HG02981 (cell line): ENCODE measurements at regions not wholly inside any gene's neighbourhood (a gene's known extent, or its start where the extent isn't known, plus 50 kb on each side); places are given as distances from the start of the nearest gene placed in this dataset.

Experiments used
- ATAC-seq: cut with Tn5 transposase; IDR thresholded peaks from one replicate; pipeline ENCODE4 v1.9.1; 2021; ENCODE audit warnings: mild to moderate bottlenecking, moderate library complexity; ENCODE audit not compliant: unreplicated experiment

DNA sequence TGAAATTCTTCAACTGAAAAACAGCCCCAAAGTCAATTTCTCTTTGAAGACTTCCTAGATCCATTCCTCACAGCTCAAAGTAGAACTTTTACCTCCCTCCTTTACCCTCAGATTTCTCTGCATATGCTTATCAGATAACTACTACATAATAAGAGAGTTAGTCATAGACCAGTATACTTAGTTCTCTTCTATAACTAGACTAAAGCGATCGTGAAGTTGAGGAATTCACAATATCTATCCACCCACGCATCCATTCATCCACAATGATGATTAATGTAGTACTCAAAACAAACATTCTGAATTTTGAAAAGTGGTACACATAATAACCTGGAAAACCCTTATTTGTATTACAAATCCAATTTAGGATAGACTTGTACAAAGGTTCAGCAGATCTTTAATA, 800.9 kb upstream of the TENM4 start:
- ATAC-seq = no peak

DNA sequence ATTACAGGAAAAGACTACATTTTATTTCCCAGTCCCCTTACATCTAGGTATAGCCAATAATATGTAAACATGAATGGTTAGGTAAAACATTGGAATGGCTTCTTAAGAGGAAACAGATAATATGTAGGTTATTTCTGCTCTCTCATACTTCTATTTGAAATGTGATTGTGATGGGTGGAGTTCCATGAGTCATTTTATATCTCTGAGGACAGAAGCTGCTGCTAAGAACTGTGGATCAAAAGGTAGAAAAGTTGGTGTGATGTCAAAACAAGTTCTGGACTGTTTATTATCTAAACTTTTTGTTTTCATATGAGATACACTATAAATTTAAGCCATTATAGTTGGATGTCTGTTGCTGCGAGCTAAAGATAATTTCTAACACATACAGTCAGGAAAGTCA, 799.4 kb upstream of the TENM4 start:
- no peak for ATAC-seq

DNA sequence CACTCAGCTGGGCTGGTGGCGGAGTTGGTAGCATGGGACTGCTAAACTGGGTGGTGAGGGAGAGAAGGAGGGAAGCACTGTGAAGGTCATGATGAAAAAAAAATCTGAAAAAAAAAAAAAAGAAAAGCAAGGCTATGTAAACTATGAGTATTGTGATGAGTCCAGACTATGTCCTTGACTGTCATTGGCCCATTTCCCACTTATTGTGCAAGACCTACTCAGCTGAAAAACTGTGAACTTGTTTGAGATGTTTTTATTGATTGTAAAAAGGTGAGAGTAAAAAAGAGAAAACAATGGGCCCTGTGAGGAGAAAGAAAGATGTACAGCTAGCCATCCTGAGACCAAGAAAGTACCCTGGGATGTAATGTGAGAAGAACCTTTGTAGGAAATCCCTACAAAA, 798.4 kb upstream of the TENM4 start:
- no peak for ATAC-seq

DNA sequence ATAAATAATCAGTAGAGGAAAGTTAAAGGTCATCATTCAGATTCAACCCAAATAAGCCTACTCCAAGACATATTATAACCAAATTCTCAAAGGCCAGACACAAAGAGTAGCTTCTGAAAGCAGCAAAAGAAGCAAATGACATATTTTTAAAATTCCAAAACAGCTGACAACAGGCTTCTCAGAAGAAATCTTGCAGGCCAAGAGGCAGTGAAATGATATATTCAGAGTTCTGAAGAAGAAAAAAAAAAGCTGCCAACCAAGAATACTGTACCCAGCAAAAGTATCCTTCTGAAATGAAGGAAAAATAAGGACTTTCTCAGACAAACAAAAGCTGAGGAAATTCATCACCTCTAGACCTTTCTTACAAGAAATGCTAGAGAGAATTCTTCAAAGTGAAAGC, 787.1 kb upstream of the TENM4 start:
- ATAC-seq = no peak

DNA sequence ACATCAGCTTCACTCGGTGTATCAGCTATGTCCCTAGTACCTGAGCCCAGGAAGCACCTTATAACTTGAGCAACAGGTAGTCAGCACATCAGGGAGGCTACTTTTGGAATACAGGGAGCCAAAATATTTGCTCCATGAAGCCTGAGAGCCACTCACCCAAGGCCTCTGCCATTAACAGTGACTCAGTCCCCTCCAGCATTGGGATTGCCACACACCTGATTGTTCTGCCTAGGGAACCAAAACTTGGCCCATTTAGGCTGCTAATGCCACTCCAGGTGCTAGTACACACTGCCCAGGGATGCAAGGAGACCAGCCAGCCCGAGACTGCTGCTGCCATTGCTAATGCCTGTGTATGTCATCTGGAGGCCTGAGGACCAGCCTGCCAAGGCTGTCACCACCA, 773.6 kb upstream of the TENM4 start:
- no peak for ATAC-seq

DNA sequence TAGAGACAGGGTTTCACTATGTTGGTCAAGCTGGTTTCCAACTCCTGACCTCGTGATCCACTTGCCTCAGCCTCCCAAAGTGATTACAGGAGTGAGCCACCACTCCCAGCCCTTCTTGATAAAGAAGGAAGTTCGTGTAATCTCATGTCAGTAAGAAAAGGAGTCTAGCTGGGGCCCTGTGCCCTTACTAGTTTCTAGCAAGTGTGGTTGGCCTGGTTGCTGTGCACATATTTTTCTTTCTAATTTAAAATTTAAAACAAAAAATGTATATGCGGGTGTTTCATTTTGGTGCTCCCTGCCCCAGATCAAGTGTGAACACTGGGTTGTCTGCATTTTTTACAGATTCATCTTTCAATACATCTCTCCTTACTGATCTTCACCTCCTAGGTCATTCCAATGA, 770.8 kb upstream of the TENM4 start:
- no peak for ATAC-seq

DNA sequence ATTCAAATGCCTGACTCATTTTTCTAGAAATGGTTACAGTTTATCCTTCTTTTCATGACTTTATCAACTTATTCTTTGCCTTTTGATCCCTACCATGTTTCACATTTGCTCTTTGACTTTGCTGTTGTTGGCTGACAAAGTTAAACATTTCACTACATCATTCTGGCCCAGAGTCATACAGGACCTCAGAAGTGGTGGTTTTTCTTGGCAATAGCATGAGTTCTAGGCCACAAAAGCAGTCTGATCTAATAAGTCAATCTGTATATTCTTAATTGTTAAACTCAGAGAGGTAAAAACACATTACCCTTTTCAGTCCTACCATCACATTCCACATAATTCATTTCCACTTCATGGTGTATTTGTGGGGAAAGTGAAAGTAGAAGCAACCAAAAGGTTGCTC, 763.2 kb upstream of the TENM4 start:
- ATAC-seq = no peak

DNA sequence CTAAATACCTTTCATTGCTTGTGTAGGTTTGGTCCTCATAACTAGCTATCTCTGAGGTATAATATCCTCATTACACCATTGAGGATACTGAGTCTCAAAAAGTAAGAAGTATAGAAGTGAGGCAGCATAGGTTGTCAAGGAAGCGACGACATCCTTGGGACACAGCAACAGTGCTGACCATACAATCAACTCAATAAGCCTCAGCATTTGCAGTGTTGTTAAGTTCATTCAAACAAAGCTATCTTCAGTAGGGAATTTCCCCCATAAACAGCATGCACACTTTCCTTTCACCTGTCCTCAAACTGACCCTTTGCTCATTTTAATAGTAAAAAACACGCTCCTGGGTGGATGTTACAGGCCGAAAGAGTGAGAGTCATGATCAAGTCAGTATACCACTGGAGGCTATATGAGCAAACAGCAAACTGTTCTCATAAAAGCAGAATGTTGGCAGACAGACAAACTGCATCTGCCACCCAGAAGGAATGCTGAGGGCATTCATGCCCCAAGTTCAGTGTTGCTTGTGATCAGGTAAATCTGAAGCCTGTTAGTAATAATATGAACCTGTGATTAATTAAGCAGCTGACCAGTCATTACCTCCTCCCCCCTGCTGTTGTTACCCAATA, 756.2 kb upstream of the TENM4 start:
- no peak for ATAC-seq

DNA sequence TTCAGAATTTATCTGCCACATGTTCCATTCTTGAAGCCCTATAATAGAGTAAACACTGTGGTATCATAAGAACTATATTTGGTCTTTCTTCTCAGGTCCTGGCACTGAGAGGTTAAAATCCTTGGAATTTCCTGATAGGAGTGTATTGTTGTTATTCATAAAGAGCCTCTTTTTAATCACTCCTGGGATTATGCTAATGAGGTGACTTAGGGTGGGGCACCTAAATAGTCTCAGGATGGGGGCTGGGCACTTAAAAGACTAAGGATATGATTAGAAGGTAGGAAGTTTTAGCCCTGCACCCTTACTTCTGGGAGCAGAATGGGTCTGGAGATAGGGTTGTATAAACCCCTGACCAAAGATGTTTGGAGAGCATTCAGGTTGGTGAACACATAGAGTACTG, 755.2 kb upstream of the TENM4 start:
- no peak for ATAC-seq

DNA sequence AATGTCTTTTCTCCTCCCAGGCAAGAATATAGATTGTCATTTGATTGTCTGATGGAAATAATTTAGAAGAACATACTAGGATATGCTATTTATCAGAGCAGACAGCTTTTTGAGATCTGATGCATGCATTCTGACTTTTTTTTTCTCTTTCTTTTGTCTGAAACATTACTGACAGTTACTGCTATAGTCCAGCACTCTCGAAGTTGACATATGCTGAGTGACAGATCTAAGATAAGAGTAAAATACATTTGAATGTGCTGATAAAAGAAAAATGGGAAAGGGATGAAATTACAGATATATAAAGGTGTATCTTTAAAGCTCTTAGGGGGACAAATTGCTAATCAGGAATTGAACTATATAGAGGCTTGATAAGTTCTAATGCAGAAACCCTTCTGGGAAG, 753.8 kb upstream of the TENM4 start:
- no peak for ATAC-seq

DNA sequence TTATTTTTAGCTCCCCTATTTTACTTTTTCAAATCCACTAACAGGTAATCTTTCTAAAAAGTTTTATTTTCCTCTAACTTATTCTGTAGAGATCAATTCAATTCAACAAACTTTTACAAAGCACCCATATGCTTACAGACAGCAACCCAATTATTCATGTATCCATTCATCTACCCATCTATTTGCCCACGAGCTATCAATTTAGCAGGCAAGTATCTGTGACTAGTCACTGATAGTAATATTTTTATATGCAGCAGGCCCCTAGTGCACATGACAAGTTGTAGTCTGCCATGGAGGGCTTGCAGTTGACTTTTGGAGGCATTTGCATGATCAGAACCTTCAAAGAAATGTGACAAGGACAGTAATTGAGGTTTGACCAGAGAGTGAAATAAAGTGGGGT, 753.2 kb upstream of the TENM4 start:
- no peak for ATAC-seq

DNA sequence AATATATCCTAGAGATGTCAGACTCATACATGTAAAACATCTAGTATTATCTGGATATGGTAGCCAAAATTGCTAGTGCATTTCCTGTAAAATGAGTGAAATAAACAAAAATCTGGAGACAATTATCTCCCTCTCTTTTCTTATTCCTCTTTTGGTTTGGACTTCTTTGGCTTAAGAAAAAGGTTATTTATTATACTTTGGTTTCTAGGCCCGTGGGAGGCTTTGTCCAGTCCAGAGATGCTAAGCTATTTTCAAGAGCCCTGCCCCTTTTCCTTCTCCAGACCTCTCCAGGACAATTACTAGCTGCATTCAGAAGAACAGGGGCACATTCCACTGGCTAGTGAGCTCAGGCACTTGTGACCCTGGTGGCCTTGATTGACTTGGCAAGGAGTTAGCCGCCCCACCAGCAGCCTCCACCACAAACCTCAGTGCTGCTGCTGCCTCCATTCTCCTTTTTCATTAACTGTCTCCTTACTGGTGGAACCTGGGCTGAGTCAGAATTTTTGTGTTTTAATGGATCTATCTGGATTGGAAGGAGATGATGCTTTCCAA, 747.3 kb upstream of the TENM4 start:
- no peak for ATAC-seq

DNA sequence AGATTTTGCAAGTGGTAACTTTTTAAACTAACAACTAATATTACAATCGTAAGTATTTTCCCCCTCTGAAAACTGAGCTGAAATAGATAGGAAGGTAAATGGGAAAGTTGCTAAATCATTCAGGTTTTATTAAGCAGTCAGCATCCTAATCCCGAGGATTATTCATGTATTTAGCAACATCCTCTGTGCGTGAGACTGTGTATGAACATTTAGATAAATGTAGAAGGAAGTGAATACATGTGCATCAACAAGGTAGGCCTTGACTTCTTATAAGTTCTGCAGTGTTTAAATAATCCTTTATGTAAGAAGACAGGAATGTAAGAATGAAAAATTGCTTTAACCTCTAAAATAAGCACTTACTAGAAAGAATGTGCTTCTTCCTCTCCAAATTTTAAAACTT, 745.9 kb upstream of the TENM4 start:
- ATAC-seq = no peak

DNA sequence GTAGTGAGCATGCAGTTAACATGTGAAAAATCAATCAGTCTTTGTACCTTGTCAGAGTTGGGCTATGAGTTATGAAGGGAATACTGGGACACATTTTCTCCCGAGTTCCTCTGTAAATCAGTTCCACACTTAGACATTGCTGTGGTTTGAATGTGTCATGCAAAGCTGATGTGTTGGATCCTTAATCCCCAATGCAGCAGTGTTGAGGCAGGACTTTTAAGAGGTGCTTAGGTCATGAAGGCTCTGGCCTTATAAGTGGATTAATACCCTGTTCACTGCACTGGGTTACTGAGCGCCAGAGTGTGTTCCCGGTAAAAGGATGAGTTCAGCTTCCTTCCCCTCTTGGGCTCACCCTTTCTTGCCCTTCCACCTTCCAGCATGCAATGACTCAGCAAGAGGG, 742.1 kb upstream of the TENM4 start:
- ATAC-seq = no peak

DNA sequence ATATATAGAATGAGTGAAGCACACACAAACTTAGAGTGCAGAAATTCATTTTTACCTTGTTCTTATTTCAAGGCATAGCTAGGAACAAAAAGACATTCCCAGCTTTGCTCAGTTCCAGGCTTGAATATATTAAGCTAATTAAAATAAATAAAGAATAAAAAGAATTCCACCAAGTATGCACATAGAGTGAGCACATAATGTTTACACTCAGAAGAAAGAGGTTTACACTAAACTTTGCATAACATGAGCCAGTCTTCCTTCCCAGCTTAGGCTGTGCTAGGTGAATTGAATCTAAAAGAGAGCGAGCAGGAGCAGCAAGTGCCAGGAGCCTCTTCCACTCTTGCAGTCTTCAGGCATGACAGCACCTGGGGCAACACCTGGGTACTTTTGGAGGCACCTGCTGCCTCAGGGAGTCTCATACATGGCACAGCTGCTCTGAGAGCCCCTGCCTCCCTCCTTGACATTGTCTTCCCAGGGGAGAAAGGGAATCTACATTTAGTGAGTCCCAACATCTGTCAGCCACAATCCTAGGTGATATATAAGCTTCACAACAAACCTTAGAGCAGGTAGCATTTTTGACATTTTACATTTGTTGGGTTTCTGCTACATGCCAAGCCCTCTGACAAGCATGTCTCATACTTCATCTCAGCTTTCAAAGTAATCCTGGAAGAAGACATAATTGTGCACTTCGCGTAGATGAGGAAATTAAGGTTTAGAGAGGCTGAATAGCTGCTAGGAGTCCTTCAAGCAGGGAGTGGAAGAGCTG, 732.7 kb upstream of the TENM4 start:
- ATAC-seq = no peak

DNA sequence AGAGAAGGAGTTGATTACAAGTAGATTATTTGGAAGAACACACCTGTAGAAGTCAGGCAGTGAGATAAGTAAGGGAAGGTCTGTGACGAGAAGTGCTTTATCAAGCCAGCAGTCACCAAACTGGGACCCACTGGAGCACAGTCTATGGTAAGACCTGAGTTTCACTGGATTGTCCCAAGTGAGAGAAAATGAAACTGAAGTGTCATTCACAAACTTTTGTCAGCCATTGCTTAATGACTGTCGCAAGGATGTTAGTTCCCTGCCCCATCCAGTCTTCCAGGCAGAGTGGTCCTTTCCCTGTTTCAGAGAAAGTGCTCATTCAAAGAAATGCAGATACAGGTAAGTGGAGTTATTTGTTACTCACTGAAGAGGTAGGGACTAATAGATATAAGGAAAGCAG, 728.0 kb upstream of the TENM4 start:
- ATAC-seq = no peak

DNA sequence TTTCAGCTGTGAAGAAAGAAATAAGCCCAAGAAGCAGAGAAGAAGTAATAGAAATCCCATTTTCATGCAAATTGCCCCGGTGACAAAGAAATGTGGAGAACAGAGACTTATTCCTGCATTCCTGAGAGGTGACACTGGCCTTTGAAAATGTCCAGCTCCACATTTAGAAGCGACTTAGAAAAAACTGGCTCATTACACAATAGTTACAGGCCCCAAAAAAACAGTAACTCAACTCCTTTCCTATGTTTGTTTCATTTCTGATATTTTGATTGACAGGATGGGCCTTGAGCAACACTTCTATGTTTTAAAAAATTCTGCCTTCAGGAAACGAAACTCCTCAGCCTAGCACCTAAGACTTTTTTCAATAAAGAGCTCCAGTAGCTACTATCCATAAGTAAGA, 726.9 kb upstream of the TENM4 start:
- no peak for ATAC-seq

DNA sequence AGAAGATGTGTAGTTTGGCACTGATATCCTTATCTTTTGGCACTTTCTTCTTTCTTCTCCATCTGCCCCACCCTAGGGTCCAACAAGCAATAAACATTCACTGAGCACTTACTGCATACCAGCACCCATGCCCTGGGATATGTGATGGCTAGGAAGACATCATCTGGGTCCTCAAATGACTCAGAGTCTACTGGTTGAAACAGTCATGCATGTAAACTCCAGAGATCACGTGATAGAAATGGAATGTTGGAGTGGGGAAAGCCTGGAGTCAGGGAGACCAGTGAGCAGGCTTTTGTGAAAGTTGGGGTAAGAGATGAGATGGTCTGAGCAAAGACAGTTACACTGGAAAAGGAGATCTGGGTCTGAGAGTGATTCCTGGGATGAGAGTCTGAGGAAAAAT, 724.9 kb upstream of the TENM4 start:
- ATAC-seq = no peak

DNA sequence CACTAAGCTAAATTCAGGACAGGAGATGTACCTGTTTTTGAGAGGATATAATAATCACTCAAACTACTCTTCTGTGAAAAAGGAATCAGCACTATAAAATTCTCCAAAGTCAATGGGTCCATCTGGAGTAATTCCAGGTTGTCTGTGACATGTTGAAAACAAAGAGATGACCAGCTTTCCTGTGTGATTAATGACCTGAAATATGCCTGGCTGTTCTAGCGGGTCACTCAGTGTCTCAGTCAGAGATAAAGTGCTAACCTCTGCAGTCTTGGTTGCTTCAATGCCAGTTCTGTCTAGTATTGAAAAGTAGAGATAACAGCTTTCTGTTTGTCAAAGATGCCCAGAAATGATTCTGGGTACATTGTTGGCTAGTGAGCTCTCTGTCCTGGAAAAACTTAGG, 722.6 kb upstream of the TENM4 start:
- ATAC-seq = no peak

DNA sequence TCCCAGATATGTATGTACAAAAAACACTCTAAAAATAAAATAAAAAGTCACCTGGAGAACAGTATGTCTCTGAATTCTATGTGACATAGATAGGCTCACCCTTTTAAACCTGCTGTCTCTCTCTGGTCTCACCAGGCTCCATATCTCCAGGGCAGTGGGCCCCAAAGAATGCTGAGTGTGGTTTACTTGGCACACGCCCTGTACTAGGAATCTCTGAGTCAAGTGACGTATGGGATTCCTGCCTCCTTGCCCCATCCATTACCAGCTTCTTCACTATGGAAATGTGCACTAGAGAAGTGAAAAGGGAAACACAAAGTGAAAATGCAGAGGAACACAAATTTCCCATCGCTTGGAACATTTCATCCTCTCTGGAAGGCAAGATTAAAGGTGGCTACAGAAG, 722.2 kb upstream of the TENM4 start:
- ATAC-seq = no peak

DNA sequence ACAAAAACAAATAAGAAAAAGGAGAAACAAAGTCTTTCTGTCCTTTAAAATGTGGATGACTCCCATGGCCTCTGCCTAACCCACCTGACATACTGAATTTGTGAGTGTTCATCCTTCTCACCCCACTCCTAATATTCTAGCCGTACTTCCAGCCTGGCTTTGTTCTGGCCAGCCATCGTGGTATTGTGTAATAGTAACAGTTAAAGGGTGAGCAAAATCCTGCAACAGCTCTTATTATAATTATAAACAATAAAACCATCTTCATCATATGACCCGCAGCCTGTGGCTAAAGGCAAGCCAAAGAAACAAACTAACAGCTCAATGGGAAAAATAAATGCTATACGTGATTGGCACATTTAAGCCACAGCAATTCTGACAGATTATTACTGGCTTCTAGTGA, 721.6 kb upstream of the TENM4 start:
- no peak for ATAC-seq

DNA sequence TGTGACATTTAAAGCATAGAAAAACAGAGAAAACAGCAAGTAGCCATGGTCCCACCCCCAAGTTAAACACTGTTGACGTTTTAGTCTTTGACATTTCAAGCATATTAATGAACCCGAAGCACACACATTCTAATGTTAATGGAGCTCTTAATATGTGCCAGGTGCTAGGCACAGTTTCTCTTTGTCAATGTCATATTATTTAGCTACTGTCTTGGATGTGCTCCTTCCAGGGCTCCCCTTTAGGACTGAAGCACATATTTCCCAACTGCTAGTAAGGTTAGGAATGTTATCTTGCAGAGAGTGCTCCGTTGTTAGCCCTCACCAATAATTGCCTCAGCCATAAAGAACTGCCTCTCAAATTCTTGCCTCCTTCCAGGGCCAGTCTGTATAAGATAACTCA, 716.6 kb upstream of the TENM4 start:
- no peak for ATAC-seq

DNA sequence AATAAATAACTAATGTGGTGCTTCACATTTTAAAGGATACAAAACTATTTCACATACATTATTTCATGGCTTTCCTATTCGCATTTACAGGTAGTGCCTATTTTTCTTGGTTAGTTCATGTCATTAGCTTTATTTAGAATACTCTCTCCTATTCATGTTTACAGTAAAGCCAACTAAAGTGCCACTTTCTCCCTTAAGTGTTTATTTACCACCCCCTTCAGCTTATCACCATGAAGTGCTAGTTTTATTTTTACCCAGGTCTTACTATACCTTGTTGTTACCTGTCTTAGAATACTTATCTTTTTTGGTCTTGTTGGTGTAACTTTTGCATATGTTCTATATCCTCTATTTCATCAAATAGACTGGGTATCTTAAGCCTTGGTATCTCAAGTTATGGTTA, 715.2 kb upstream of the TENM4 start:
- no peak for ATAC-seq
